GM12872 (cell line): ENCODE measurements at regions not wholly inside any gene's neighbourhood (a gene's known extent, or its start where the extent isn't known, plus 50 kb on each side); places are given as distances from the start of the nearest gene placed in this dataset.

Experiments
- CTCF ChIP-seq: IDR thresholded peaks from 3 replicates; pipeline ENCODE4 v1.5.1; 2011; ENCODE audit warnings: low read depth, mild to moderate bottlenecking, low read length, moderate library complexity; ENCODE audit not compliant: insufficient read depth

DNA sequence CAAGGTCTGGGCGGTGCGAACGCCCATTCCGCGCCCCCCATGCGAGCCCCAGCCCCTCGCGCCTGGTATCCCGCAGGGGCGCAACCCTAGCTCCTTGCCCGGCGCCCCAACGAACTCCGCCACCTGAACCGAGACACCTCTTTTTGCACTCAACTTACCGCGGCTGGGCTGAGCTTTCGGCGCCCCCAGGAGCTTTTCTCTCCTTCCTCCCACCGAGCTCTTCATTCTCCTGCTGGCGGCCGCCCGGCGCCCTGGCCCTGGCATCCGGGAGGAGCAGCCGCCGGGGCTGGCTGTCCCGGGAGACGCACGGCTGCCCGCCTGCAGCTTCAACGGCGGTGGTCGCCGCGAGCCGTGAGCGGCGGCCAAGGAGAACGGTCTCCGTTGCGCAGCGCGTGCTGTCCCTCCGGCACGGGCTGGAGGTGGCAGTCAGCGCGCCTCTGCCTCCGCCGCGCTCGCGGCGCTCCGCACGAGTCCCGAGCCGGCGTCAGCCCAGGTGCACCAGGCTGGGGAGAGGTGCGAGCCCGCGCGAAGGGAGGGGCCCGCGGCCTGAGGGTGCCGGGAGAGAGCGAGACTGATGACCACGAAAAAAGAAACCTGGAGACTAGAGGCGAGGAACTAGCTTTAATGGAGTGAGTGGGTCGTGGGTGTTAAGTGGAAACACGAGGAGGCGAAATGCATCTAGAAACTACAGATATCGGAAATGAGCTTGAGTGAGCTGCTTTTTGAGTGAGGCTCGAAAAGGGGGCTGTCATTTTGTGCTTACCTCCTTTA is 621.5 kb upstream of the ZNF385D start:
- TF ChIP-seq CTCF: no peak

DNA sequence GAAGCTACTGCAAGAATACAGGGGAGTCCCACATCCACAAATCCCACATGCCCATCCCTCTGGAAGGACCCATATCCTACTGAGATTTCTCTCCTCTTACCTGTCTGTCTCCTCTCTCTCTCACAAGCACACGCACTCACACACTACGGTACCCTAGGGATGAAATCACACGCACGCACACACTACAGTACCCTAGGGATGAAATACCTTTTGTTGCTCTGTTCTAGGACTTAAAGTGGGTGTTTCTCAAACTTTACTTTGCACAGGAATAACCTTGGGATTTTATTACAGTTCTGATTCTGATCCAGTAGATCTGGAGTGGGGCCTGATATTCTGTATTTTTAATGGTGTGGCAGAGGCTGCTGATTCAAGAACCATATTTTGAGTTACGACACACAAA is 622.2 kb upstream of the ZNF385D start:
- no peak for TF ChIP-seq CTCF

DNA sequence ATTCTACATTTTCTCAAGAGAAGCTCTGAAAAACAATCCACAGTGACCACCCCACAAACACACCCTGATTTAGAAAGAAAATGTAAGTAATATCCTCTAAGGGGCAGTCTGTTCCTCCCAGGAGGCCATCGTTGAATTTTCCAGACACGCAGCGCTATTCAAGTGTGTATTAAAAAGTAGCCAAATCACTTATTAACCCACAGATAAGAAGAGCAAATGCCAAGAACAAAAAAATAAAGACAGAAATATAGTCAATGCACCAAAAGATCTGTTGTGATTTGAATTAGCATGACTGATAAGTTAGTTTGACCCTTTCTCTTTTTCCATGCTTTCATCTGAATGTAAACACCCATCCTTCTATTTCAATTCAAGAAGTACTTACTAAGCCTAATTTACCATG is 622.8 kb upstream of the ZNF385D start:
- TF ChIP-seq CTCF: no peak

- TF ChIP-seq CTCF: no peak
Measured at GRCh38 chr3:22377421-22377820, 626.4 kb upstream of the ZNF385D start.

DNA sequence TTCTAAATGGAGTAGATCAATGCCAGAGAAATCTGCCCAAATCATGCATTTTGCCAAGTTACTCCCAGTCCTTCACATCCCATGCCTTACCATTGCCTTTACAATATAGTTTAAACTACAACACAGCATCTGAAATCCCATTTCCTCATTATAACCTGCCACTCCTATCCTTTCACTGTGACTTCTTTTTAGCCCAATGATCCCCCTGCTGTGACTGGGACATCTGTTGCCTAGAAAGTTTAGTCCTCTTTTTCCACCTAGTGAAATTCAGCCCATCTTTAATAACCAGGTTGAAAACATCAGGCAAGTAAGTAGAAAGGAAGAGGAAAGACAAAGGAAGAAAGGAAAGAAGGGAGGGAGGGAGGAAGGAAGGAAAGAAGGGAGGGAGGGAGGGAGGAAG is 627.9 kb upstream of the ZNF385D start:
- TF ChIP-seq CTCF: no peak

GRCh38 chr3:22380253-22380652 is 629.2 kb upstream of the ZNF385D start:
- no peak for TF ChIP-seq CTCF

DNA sequence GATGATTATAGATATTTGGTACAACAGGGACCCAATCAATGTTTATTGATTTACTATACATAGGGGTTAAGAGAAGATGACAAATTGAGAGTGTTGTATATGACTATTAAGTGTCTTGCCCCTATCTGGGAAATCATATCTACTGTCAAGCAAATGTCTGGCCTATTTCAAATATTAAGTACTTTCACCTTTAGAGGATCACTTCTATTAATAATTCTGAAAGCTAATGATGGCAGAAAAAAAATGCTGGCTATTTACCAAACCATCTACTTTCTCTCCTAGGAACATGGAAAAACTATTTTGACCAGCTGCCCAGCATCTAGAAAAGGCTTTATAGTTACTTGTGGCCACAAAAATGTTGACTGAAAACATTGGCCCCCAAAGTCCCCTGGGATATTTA is 632.3 kb upstream of the ZNF385D start:
- no peak for TF ChIP-seq CTCF

DNA sequence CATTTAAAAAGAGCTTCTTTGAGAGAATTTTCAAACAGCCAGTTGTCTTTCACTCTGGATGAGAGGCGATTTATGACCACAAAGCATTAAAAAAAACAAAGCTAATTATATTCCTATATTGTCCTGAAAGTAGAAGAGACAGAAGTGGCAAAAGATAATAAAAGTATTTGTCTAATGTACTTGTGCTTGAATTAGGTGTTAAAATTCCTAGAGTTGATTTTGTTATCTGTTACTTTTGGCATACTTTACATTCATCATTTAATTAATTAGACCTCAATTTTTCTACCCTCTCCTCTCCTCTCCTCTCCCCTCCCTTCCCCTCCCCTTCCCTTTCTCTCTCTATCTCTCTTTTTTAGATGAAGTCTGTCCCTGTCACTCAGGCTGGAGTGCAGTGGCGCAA is 635.1 kb upstream of the ZNF385D start:
- TF ChIP-seq CTCF: no peak
